Tibial nerve (tissue), 4 donors: ENCODE measurements at regions not wholly inside any gene's neighbourhood (a gene's known extent, or its start where the extent isn't known, plus 50 kb on each side); places are given as distances from the start of the nearest gene placed in this dataset.

Source experiments
- DNase-seq, 2 donors: peaks; one replicate each; pipeline ENCODE4 v3.0.0-alpha.2; 2019; ENCODE audit warnings: low spot score in 2 of 2
- H3K27ac ChIP-seq, 4 donors: fragments of 200-600 bp; sonication (generic) in 3 of 4; one replicate each; pipeline ENCODE4 v1.5.1; 2017 to 2019; ENCODE audit warnings: mild to moderate bottlenecking in 1 of 4
- H3K27me3 ChIP-seq, 2 donors: fragments of 200-600 bp; sonication (generic) in 1 of 2; one replicate each; pipeline versions ENCODE4 v1.5.1 to v1.6.0; 2017 to 2019
- H3K36me3 ChIP-seq, 3 donors: fragments of 200-600 bp; sonication (generic); one replicate each; pipeline ENCODE4 v1.5.1; 2018 to 2019
- H3K4me1 ChIP-seq, 4 donors: fragments of 200-600 bp; sonication (generic) in 3 of 4; one replicate each; pipeline ENCODE4 v1.5.1; 2017 to 2019
- H3K4me3 ChIP-seq, 4 donors: fragments of 200-600 bp; sonication (generic) in 3 of 4; one replicate each; pipeline ENCODE4 v1.5.1; 2017 to 2019; ENCODE audit warnings: mild to moderate bottlenecking in 1 of 4, moderate library complexity in 1 of 4
- H3K9me3 ChIP-seq, 4 donors: fragments of 200-600 bp; sonication (generic) in 3 of 4; one replicate each; pipeline ENCODE4 v1.5.1; 2017 to 2019
- EP300 ChIP-seq, 2 donors: sonication (generic); formaldehyde crosslinking; IDR thresholded peaks; one replicate each; pipeline ENCODE4 v1.6.1; 2017; ENCODE audit warnings: antibody characterized with exemption in 2 of 2, mild to moderate bottlenecking in 1 of 2
- POLR2A ChIP-seq, 2 donors: fragments of 450-650 bp; IDR thresholded peaks; one replicate each; pipeline ENCODE4 v1.6.1; 2017; ENCODE audit warnings: antibody characterized with exemption in 2 of 2, mild to moderate bottlenecking in 2 of 2, moderate library complexity in 2 of 2
- WGBS, 2 donors: methylation state at CpG; one replicate each; pipeline ENCODE4 v1.1.5; 2018; 5-methylcytosine and 5-hydroxymethylcytosine counted together
- TF ChIP-seq, protein P1 (sequence below), 5 experiments: fragments of 200-600 bp in 3 of 5; fragments of 450-650 bp in 2 of 5; sonication (generic) in 3 of 5; IDR thresholded peaks; one replicate each; pipeline ENCODE4 v1.5.1; 2016 to 2019; ENCODE audit warnings: antibody characterized with exemption in 5 of 5, mild to moderate bottlenecking in 3 of 5, moderate library complexity in 2 of 5

- H3K27ac ChIP-seq: no peak overlapping the region
- no peak for DNase-seq
- no peaks in the 10 kb centered on the region for H3K4me1 ChIP-seq
- no peaks in the 10 kb centered on the region for H3K36me3 ChIP-seq
- no peak overlapping the region for H3K4me3 ChIP-seq
- WGBS, 2 donors: 45 to 55% methylated on average over 2 of the region's 2 CpGs
- TF ChIP-seq EP300 (IDR thresholded peaks at IDR 0.05): no peak
- no peak for TF ChIP-seq POLR2A (IDR thresholded peaks at IDR 0.05)
- TF ChIP-seq, protein P1, sequence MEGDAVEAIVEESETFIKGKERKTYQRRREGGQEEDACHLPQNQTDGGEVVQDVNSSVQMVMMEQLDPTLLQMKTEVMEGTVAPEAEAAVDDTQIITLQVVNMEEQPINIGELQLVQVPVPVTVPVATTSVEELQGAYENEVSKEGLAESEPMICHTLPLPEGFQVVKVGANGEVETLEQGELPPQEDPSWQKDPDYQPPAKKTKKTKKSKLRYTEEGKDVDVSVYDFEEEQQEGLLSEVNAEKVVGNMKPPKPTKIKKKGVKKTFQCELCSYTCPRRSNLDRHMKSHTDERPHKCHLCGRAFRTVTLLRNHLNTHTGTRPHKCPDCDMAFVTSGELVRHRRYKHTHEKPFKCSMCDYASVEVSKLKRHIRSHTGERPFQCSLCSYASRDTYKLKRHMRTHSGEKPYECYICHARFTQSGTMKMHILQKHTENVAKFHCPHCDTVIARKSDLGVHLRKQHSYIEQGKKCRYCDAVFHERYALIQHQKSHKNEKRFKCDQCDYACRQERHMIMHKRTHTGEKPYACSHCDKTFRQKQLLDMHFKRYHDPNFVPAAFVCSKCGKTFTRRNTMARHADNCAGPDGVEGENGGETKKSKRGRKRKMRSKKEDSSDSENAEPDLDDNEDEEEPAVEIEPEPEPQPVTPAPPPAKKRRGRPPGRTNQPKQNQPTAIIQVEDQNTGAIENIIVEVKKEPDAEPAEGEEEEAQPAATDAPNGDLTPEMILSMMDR (IDR thresholded peaks at IDR 0.05): no peak
- H3K9me3 ChIP-seq: no peaks in the 10 kb centered on the region
- H3K27me3 ChIP-seq: no peaks in the 10 kb centered on the region
Observed at GRCh38 chr17:13792314-13792713, 190.6 kb upstream of the HS3ST3A1 start.

GRCh38 chr17:13793951-13794350 is 192.2 kb upstream of the HS3ST3A1 start:
- Histone ChIP-seq H3K4me1 (no peaks in the 10 kb centered on the region), H3K36me3 (no peaks in the 10 kb centered on the region), H3K27me3 (no peaks in the 10 kb centered on the region), H3K4me3 (no peak overlapping the region), H3K9me3 (no peaks in the 10 kb centered on the region), H3K27ac (no peak overlapping the region)
- DNase-seq: no peak
- 83 to 85% methylated on average over 1 of the region's 1 CpG for WGBS, 2 donors
- TF ChIP-seq EP300 (IDR thresholded peaks at IDR 0.05) (no peak), POLR2A (IDR thresholded peaks at IDR 0.05) (no peak)
- TF ChIP-seq, protein P1 (IDR thresholded peaks at IDR 0.05): no peak

DNA sequence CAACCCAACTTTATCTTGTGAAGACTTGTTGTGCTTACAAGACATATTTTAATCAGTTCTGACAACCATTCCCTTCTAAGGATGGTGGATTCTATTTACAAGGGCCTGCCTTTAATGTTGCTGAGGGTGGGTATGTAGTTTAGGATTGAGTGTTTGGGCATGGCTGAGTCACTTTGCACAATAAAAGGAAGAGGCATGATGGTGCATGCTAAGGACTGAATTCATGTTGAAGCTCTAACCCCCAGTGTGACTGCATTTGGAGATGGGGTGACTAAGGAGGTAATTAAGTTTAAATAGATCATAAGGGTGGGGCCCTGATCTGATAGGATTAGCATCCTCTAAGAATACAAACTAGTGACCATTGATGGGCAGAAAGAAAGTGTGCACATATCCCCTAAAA is 196.1 kb upstream of the HS3ST3A1 start:
- no peak overlapping the region for H3K27ac ChIP-seq
- TF ChIP-seq EP300 (IDR thresholded peaks at IDR 0.05) (no peak), POLR2A (IDR thresholded peaks at IDR 0.05) (no peak)
- TF ChIP-seq, protein P1 (IDR thresholded peaks at IDR 0.05): no peak
- no peaks in the 10 kb centered on the region for H3K27me3 ChIP-seq
- H3K4me3 ChIP-seq: no peak overlapping the region
- no peaks in the 10 kb centered on the region for H3K4me1 ChIP-seq
- no peak for DNase-seq
- no peaks in the 10 kb centered on the region for H3K36me3 ChIP-seq
- no peaks in the 10 kb centered on the region for H3K9me3 ChIP-seq

DNA sequence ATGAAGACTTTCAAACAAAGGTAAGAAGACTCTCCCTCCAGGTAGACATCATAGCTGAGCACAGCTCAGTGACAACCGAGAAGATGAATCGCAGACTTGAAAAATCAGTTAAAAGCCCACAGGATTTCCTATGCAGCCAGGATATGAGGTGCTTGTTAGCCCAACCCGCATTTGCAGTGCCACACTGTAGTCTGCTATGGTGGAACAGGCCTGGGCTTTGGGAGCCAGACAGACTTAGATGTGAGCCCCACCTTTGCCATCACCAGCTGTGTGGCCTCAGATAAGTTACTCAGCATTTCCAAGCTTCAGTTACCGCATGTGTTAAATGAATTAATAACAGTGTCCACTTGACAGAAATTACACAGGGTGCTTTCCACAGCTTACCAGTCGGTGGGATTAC is 204.4 kb upstream of the HS3ST3A1 start:
- H3K36me3 ChIP-seq: no peaks in the 10 kb centered on the region
- WGBS, 2 donors: 63 to 69% methylated on average over 5 of the region's 5 CpGs
- H3K4me1 ChIP-seq: no peaks in the 10 kb centered on the region
- DNase-seq: no peak
- no peaks in the 10 kb centered on the region for H3K27me3 ChIP-seq
- TF ChIP-seq POLR2A (IDR thresholded peaks at IDR 0.05): no peak
- TF ChIP-seq EP300 (IDR thresholded peaks at IDR 0.05): no peak
- TF ChIP-seq, protein P1 (IDR thresholded peaks at IDR 0.05): no peak
- no peaks in the 10 kb centered on the region for H3K9me3 ChIP-seq
- H3K4me3 ChIP-seq: no peak overlapping the region
- H3K27ac ChIP-seq: no peak overlapping the region

- Histone ChIP-seq H3K9me3 (no peaks in the 10 kb centered on the region), H3K27ac (no peak overlapping the region), H3K27me3 (no peaks in the 10 kb centered on the region), H3K4me3 (no peak overlapping the region), H3K4me1 (no peaks in the 10 kb centered on the region), H3K36me3 (no peaks in the 10 kb centered on the region)
- no peak for DNase-seq
- 85 to 87% methylated on average over 3 of the region's 3 CpGs for WGBS, 2 donors
- TF ChIP-seq, protein P1 (IDR thresholded peaks at IDR 0.05): no peak
- no peak for TF ChIP-seq POLR2A (IDR thresholded peaks at IDR 0.05)
- no peak for TF ChIP-seq EP300 (IDR thresholded peaks at IDR 0.05)
Observed at GRCh38 chr17:13807103-13807502, 205.4 kb upstream of the HS3ST3A1 start.
